AG04449 (cell line): ENCODE measurements at regions not wholly inside any gene's neighbourhood (a gene's known extent, or its start where the extent isn't known, plus 50 kb on each side); places are given as distances from the start of the nearest gene placed in this dataset.

Experiments
- CTCF ChIA-PET: fragments of 350-600 bp; formaldehyde crosslinking; extraction: SDS; loops from one replicate; lab custom pipeline; 2021; ENCODE audit warnings: antibody characterized with exemption; lab: Yijun Ruan, JAX
- POLR2A ChIA-PET: fragments of 400-600, 350-600 bp; formaldehyde crosslinking; extraction: SDS; loops from one replicate; lab custom pipeline; 2020; ENCODE audit warnings: antibody characterized with exemption, inconsistent platforms; lab: Yijun Ruan, JAX
- DNase-seq: peaks from one replicate; pipeline ENCODE4 v3.0.0-alpha.2; 2010; ENCODE audit warnings: low read depth, low spot score
- H3K4me3 ChIP-seq: 2 replicates; pipeline ENCODE4 v1.5.1; 2011; ENCODE audit warnings: low read depth, mild to moderate bottlenecking, control low read depth, low read length
- CTCF ChIP-seq: IDR thresholded peaks from one replicate; pipeline ENCODE4 v1.5.1; 2011; ENCODE audit warnings: mild to moderate bottlenecking, moderate library complexity, low read length, control low read depth, inconsistent platforms; ENCODE audit not compliant: insufficient read depth; ENCODE audit errors: missing control alignments

GRCh38 chr12:91801048-91801447 is 344.6 kb downstream of the BTG1 start:
- POLR2A ChIA-PET: no interaction called here
- no peak overlapping the region for H3K4me3 ChIP-seq
- CTCF ChIA-PET: interaction anchor here (4.5 kb wide), 1 partner anchor 11 kb away, joined by 38 read pairs; no protein-coding TSS in a partner anchor
- no peak for DNase-seq
- TF ChIP-seq CTCF: no peak

- POLR2A ChIA-PET: no interaction called here
These were observed 352.0 kb downstream of the BTG1 start for GRCh38 chr12:91793676-91794075.

GRCh38 chr12:91792597-91792996 is 353.0 kb downstream of the BTG1 start:
- no peak for TF ChIP-seq CTCF
- POLR2A ChIA-PET: no interaction called here
- no peak for DNase-seq
- CTCF ChIA-PET: interaction anchor here (1.4 to 2.4 kb wide), 2 partner anchors 20 to 411 kb away, joined by 3 to 8 read pairs; no protein-coding TSS in a partner anchor
- H3K4me3 ChIP-seq: no peak overlapping the region

More at GRCh38 chr12:91793676-91794075, 352.0 kb downstream of the BTG1 start:
- no peak for TF ChIP-seq CTCF
- H3K4me3 ChIP-seq: no peak overlapping the region
- CTCF ChIA-PET: interaction anchor here (1.4 to 2.4 kb wide), 2 partner anchors 18 to 412 kb away, joined by 3 to 8 read pairs; no protein-coding TSS in a partner anchor
- no peak for DNase-seq

- ChIA-PET POLR2A (no interaction called here), CTCF (interaction anchor here (1.2 to 1.5 kb wide), 2 partner anchors 25 to 404 kb away, joined by 3 read pairs; no protein-coding TSS in a partner anchor)
- DNase-seq: no peak
- H3K4me3 ChIP-seq: no peak overlapping the region
- no peak for TF ChIP-seq CTCF
These were observed 359.0 kb downstream of the BTG1 start for GRCh38 chr12:91786499-91787272.

GRCh38 chr12:91785655-91786498 is 359.8 kb downstream of the BTG1 start:
- ChIA-PET POLR2A (no interaction called here), CTCF (interaction anchor here (1.5 to 3.1 kb wide), 2 partner anchors 26 to 403 kb away, joined by 3 to 21 read pairs; no protein-coding TSS in a partner anchor)
- no peak overlapping the region for H3K4me3 ChIP-seq
- DNase-seq: no peak
- no peak for TF ChIP-seq CTCF

GRCh38 chr12:91781114-91781513 is 364.5 kb downstream of the BTG1 start:
- DNase-seq: no peak
- CTCF ChIA-PET: interaction anchor here (1.5 kb wide), 1 partner anchor 30 kb away, joined by 5 read pairs; no protein-coding TSS in a partner anchor
- no peak for TF ChIP-seq CTCF
- H3K4me3 ChIP-seq: no peak overlapping the region
- POLR2A ChIA-PET: no interaction called here
